ENCODE measurements at regions not wholly inside any gene's neighbourhood (a gene's known extent, or its start where the extent isn't known, plus 50 kb on each side); places are given as distances from the start of the nearest gene placed in this dataset.

DNA sequence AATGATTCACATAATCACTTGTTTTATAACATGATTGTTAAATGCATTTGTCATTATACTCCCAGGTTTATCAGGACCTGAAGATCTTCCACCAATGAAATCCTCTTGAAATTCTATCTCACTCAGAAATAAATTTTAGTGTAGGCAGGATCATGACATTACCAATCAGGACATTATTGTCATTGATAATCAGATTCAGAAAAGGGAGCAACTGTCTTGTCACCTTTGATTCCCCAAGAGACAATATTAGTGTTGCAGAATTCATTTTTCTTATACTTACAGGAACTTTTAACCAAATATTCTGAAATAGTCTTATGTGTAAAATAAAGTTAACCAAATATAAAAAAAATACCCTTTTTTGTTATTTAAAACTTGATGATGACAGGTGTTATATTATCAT is 1892.5 kb upstream of the ADGRL3 start:
- no peak overlapping the region for H3K9ac ChIP-seq (ENCODE audit: low read depth in 1 of 2, low read length in 2 of 2)
- no peaks in the 10 kb centered on the region for H3K36me3 ChIP-seq (ENCODE audit: control insufficient read depth in 2 of 2, insufficient read depth in 2 of 2, low read length in 2 of 2)
- H3K4me1 ChIP-seq (ENCODE audit: control insufficient read depth in 2 of 2, insufficient read depth in 2 of 2, low read length in 2 of 2) = no peaks in the 10 kb centered on the region
- no peak overlapping the region for H3K27ac ChIP-seq (ENCODE audit: low read depth in 2 of 2, low read length in 2 of 2)
- no peaks in the 10 kb centered on the region for H3K9me3 ChIP-seq (ENCODE audit: control insufficient read depth in 2 of 2, low read length in 2 of 2)
- H3K27me3 ChIP-seq (ENCODE audit: control insufficient read depth in 2 of 2, insufficient read depth in 2 of 2, low read length in 2 of 2) = no peaks in the 10 kb centered on the region
- H3K4me3 ChIP-seq (ENCODE audit: low read length in 2 of 2) = no peak overlapping the region

- H3K36me3 ChIP-seq (ENCODE audit: control insufficient read depth in 2 of 2, insufficient read depth in 2 of 2, low read length in 2 of 2) = no peaks in the 10 kb centered on the region
- H3K27ac ChIP-seq (ENCODE audit: low read depth in 2 of 2, low read length in 2 of 2) = no peak overlapping the region
- no peaks in the 10 kb centered on the region for H3K27me3 ChIP-seq (ENCODE audit: control insufficient read depth in 2 of 2, insufficient read depth in 2 of 2, low read length in 2 of 2)
- no peak overlapping the region for H3K4me3 ChIP-seq (ENCODE audit: low read length in 2 of 2)
- no peak overlapping the region for H3K9ac ChIP-seq (ENCODE audit: low read depth in 1 of 2, low read length in 2 of 2)
- no peaks in the 10 kb centered on the region for H3K4me1 ChIP-seq (ENCODE audit: control insufficient read depth in 2 of 2, insufficient read depth in 2 of 2, low read length in 2 of 2)
- H3K9me3 ChIP-seq (ENCODE audit: control insufficient read depth in 2 of 2, low read length in 2 of 2) = no peaks in the 10 kb centered on the region
These were observed 1885.5 kb upstream of the ADGRL3 start for GRCh38 chr4:59314637-59315036.

GRCh38 chr4:59339631-59340030 is 1860.5 kb upstream of the ADGRL3 start:
- H3K9ac ChIP-seq (ENCODE audit: low read depth in 1 of 2, low read length in 2 of 2) = no peak overlapping the region
- no peaks in the 10 kb centered on the region for H3K36me3 ChIP-seq (ENCODE audit: control insufficient read depth in 2 of 2, insufficient read depth in 2 of 2, low read length in 2 of 2)
- no peak overlapping the region for H3K27ac ChIP-seq (ENCODE audit: low read depth in 2 of 2, low read length in 2 of 2)
- H3K9me3 ChIP-seq (ENCODE audit: control insufficient read depth in 2 of 2, low read length in 2 of 2) = no peaks in the 10 kb centered on the region
- H3K4me3 ChIP-seq (ENCODE audit: low read length in 2 of 2) = no peak overlapping the region
- no peaks in the 10 kb centered on the region for H3K4me1 ChIP-seq (ENCODE audit: control insufficient read depth in 2 of 2, insufficient read depth in 2 of 2, low read length in 2 of 2)
- no peaks in the 10 kb centered on the region for H3K27me3 ChIP-seq (ENCODE audit: control insufficient read depth in 2 of 2, insufficient read depth in 2 of 2, low read length in 2 of 2)

- Histone ChIP-seq H3K27me3 (ENCODE audit: control insufficient read depth in 2 of 2, insufficient read depth in 2 of 2, low read length in 2 of 2) (no peaks in the 10 kb centered on the region), H3K9ac (ENCODE audit: low read depth in 1 of 2, low read length in 2 of 2) (no peak overlapping the region)
These were observed 1858.6 kb upstream of the ADGRL3 start for GRCh38 chr4:59341506-59341905.

GRCh38 chr4:59348949-59349348 is 1851.2 kb upstream of the ADGRL3 start:
- no peak overlapping the region for H3K9ac ChIP-seq (ENCODE audit: low read depth in 1 of 2, low read length in 2 of 2)
- no peak overlapping the region for H3K4me3 ChIP-seq (ENCODE audit: low read length in 2 of 2)
- peaks cover 0 to 3% of the 10 kb centered on the region in 2 donors for H3K9me3 ChIP-seq (ENCODE audit: control insufficient read depth in 2 of 2, low read length in 2 of 2)
- no peak overlapping the region for H3K27ac ChIP-seq (ENCODE audit: low read depth in 2 of 2, low read length in 2 of 2)
- no peaks in the 10 kb centered on the region for H3K4me1 ChIP-seq (ENCODE audit: control insufficient read depth in 2 of 2, insufficient read depth in 2 of 2, low read length in 2 of 2)
- H3K36me3 ChIP-seq (ENCODE audit: control insufficient read depth in 2 of 2, insufficient read depth in 2 of 2, low read length in 2 of 2) = no peaks in the 10 kb centered on the region
- no peaks in the 10 kb centered on the region for H3K27me3 ChIP-seq (ENCODE audit: control insufficient read depth in 2 of 2, insufficient read depth in 2 of 2, low read length in 2 of 2)

More at GRCh38 chr4:59341506-59341905, 1858.6 kb upstream of the ADGRL3 start:
- Histone ChIP-seq H3K27ac (ENCODE audit: low read depth in 2 of 2, low read length in 2 of 2) (no peak overlapping the region), H3K9me3 (ENCODE audit: control insufficient read depth in 2 of 2, low read length in 2 of 2) (no peaks in the 10 kb centered on the region), H3K36me3 (ENCODE audit: control insufficient read depth in 2 of 2, insufficient read depth in 2 of 2, low read length in 2 of 2) (no peaks in the 10 kb centered on the region), H3K4me3 (ENCODE audit: low read length in 2 of 2) (no peak overlapping the region), H3K4me1 (ENCODE audit: control insufficient read depth in 2 of 2, insufficient read depth in 2 of 2, low read length in 2 of 2) (no peaks in the 10 kb centered on the region)

DNA sequence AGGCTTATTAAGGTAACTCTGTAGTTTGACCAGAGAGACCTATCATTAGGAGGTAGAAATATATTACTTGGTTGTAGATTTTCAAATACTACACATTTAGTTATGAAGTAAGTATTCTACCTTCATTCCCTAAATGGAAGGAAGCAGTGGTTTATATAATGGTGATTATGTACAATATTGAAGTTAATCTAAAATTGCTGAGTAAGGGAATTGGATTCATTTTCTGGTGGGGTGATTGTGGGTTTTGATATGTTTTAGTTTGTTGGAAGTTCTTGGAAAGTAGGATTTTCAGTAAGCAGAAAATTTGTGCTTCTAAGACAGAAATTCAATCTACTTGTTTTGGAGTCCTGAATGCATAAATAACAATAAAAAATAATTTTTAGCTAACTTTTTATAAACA is 1830.9 kb upstream of the ADGRL3 start:
- Histone ChIP-seq H3K4me3 (ENCODE audit: low read length in 2 of 2) (no peak overlapping the region), H3K9me3 (ENCODE audit: control insufficient read depth in 2 of 2, low read length in 2 of 2) (no peaks in the 10 kb centered on the region), H3K4me1 (ENCODE audit: control insufficient read depth in 2 of 2, insufficient read depth in 2 of 2, low read length in 2 of 2) (no peaks in the 10 kb centered on the region), H3K9ac (ENCODE audit: low read depth in 1 of 2, low read length in 2 of 2) (no peak overlapping the region), H3K36me3 (ENCODE audit: control insufficient read depth in 2 of 2, insufficient read depth in 2 of 2, low read length in 2 of 2) (no peaks in the 10 kb centered on the region), H3K27me3 (ENCODE audit: control insufficient read depth in 2 of 2, insufficient read depth in 2 of 2, low read length in 2 of 2) (no peaks in the 10 kb centered on the region), H3K27ac (ENCODE audit: low read depth in 2 of 2, low read length in 2 of 2) (no peak overlapping the region)

DNA sequence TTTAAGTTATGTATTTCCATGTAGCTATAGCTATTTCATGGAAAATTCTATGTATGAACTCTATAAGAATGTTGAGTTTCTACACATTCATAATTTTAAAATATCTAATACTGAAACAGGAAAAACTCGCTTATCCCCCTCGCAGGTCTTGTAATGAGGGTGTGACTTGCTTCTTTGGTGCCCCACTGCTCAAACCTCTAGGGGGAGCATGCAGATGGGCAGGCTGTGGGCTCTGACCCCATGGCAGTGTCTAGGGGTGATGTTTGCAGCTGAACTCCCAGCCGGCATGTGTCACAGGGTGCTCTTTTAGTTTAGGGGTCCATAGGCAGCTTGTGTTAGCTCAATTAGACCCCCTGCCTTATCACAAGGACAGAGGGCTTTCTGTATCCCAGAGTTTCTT is 1825.7 kb upstream of the ADGRL3 start:
- Histone ChIP-seq H3K4me1 (ENCODE audit: control insufficient read depth in 2 of 2, insufficient read depth in 2 of 2, low read length in 2 of 2) (no peaks in the 10 kb centered on the region), H3K9me3 (ENCODE audit: control insufficient read depth in 2 of 2, low read length in 2 of 2) (peaks cover 0 to 6% of the 10 kb centered on the region in 2 donors), H3K4me3 (ENCODE audit: low read length in 2 of 2) (no peak overlapping the region), H3K36me3 (ENCODE audit: control insufficient read depth in 2 of 2, insufficient read depth in 2 of 2, low read length in 2 of 2) (no peaks in the 10 kb centered on the region), H3K9ac (ENCODE audit: low read depth in 1 of 2, low read length in 2 of 2) (no peak overlapping the region), H3K27ac (ENCODE audit: low read depth in 2 of 2, low read length in 2 of 2) (no peak overlapping the region), H3K27me3 (ENCODE audit: control insufficient read depth in 2 of 2, insufficient read depth in 2 of 2, low read length in 2 of 2) (no peaks in the 10 kb centered on the region)

- Histone ChIP-seq H3K4me3 (ENCODE audit: low read length in 2 of 2) (no peak overlapping the region), H3K9ac (ENCODE audit: low read depth in 1 of 2, low read length in 2 of 2) (no peak overlapping the region), H3K27me3 (ENCODE audit: control insufficient read depth in 2 of 2, insufficient read depth in 2 of 2, low read length in 2 of 2) (no peaks in the 10 kb centered on the region), H3K27ac (ENCODE audit: low read depth in 2 of 2, low read length in 2 of 2) (no peak overlapping the region), H3K9me3 (ENCODE audit: control insufficient read depth in 2 of 2, low read length in 2 of 2) (peaks cover 0 to 3% of the 10 kb centered on the region in 2 donors), H3K36me3 (ENCODE audit: control insufficient read depth in 2 of 2, insufficient read depth in 2 of 2, low read length in 2 of 2) (no peaks in the 10 kb centered on the region), H3K4me1 (ENCODE audit: control insufficient read depth in 2 of 2, insufficient read depth in 2 of 2, low read length in 2 of 2) (no peaks in the 10 kb centered on the region)
These were observed 1819.2 kb upstream of the ADGRL3 start for GRCh38 chr4:59380841-59381366.

- H3K9me3 ChIP-seq (ENCODE audit: control insufficient read depth in 2 of 2, low read length in 2 of 2) = peaks cover 0 to 3% of the 10 kb centered on the region in 2 donors
- H3K27me3 ChIP-seq (ENCODE audit: control insufficient read depth in 2 of 2, insufficient read depth in 2 of 2, low read length in 2 of 2) = no peaks in the 10 kb centered on the region
- no peaks in the 10 kb centered on the region for H3K36me3 ChIP-seq (ENCODE audit: control insufficient read depth in 2 of 2, insufficient read depth in 2 of 2, low read length in 2 of 2)
- H3K4me1 ChIP-seq (ENCODE audit: control insufficient read depth in 2 of 2, insufficient read depth in 2 of 2, low read length in 2 of 2) = no peaks in the 10 kb centered on the region
- H3K27ac ChIP-seq (ENCODE audit: low read depth in 2 of 2, low read length in 2 of 2) = no peak overlapping the region
- H3K9ac ChIP-seq (ENCODE audit: low read depth in 1 of 2, low read length in 2 of 2) = no peak overlapping the region
- no peak overlapping the region for H3K4me3 ChIP-seq (ENCODE audit: low read length in 2 of 2)
These were observed 1818.5 kb upstream of the ADGRL3 start for GRCh38 chr4:59381591-59381990.

DNA sequence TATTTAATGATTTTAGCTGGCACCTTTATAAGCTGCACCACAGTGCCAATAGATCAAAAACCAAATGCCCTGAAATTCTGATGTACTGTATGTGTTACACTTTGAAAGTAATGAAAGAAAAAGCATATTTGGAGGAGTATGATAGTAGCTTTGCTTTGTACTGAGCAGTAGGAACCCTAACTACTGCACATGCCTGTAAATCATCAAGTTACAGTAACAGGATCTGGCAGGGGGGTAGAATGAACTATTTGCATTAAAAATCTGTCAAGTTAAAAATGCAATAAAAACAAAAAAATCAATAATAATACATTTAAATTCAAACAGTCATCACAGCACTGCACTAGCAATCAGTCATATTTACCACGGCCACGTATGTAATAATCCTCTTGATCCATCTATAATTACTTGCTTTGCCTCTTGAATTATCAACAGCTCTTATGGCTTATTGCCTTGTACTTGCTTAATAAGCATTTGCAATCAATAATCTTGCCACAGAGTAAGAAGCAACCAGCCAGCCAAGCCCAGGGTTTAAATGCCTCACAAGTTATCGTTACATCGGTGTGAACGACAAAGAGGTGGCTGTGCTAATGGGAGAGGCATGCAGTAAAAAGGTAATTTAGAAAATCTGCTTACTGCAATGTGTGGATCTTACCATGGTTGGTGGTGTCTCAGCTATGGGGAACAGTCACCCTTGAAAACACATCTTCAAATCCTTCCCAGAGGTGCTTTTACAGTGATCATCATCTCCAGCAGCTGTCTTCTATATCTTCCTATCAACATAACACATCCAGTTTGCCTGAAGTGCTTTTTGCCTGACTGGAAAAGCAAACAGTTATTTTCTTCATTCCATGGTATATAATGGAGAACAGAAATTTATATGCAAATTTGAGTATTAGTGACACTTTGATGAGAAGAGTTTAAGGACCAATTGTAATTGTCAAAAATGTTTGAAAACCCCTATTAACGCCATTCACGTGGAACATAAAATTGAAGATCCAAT is 1812.1 kb upstream of the ADGRL3 start:
- Histone ChIP-seq H3K36me3 (ENCODE audit: control insufficient read depth in 2 of 2, insufficient read depth in 2 of 2, low read length in 2 of 2) (no peaks in the 10 kb centered on the region), H3K9me3 (ENCODE audit: control insufficient read depth in 2 of 2, low read length in 2 of 2) (no peaks in the 10 kb centered on the region), H3K27me3 (ENCODE audit: control insufficient read depth in 2 of 2, insufficient read depth in 2 of 2, low read length in 2 of 2) (no peaks in the 10 kb centered on the region), H3K27ac (ENCODE audit: low read depth in 2 of 2, low read length in 2 of 2) (no peak overlapping the region), H3K4me3 (ENCODE audit: low read length in 2 of 2) (no peak overlapping the region), H3K4me1 (ENCODE audit: control insufficient read depth in 2 of 2, insufficient read depth in 2 of 2, low read length in 2 of 2) (no peaks in the 10 kb centered on the region), H3K9ac (ENCODE audit: low read depth in 1 of 2, low read length in 2 of 2) (no peak overlapping the region)

All from mucosa of rectum (tissue), 2 donors.